Kidney capillary endothelial cell (primary cell): ENCODE measurements at regions not wholly inside any gene's neighbourhood (a gene's known extent, or its start where the extent isn't known, plus 50 kb on each side); places are given as distances from the start of the nearest gene placed in this dataset.

ENCODE experiments used
- DNase-seq: peaks from one replicate; pipeline ENCODE4 v3.0.0-alpha.2; 2018; ENCODE audit warnings: low spot score

DNA sequence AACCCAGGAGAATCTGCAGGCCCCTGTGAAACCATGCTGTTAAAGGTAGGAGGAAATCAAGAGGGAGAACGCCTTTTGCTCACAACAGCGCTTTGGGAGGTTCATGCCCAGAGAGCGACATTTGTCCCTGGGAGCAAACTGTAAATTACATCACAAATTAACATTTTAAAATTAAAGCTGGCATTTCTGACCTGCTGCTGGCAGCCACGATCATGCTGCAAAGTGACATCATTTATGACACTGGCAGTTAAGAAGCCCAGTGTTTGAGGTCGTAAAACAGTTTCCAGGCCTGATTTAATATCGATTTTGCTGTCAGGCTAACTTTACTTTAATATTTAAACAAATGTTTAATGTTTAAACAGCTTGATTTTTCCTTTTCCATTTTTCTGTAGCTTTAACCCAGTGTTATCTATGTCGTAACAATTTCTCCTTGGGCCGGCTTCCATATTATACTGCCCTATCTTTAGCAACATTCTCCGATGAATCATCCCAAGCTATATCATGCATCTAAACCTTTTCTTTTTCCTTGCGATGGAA lies 86.5 kb upstream of the NPVF start:
- DNase-seq: no peak

DNA sequence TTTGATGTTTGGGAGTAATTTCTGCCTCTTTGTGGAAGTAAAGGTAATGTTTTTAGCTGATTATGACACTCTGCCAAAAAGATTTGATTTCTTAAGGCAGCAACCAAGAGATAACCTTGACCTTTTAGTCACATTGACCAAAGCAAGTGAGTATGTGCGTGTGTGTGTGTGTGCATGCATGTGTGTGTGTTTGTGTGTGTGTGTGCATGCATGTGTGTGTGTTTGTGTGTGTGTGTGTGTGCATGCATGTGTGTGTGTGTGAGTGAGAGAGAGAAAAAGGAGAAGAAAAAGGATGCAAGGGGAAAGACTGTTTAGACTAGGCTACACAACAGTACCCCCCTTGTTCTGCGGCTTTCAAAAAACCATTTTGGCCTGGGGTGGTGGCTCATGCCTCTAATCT lies 88.1 kb upstream of the NPVF start:
- DNase-seq: no peak

- DNase-seq: no peak
These were observed 89.8 kb upstream of the NPVF start for GRCh38 chr7:25318047-25318446.

- DNase-seq: no peak
These were observed 91.4 kb upstream of the NPVF start for GRCh38 chr7:25319707-25320106.

DNA sequence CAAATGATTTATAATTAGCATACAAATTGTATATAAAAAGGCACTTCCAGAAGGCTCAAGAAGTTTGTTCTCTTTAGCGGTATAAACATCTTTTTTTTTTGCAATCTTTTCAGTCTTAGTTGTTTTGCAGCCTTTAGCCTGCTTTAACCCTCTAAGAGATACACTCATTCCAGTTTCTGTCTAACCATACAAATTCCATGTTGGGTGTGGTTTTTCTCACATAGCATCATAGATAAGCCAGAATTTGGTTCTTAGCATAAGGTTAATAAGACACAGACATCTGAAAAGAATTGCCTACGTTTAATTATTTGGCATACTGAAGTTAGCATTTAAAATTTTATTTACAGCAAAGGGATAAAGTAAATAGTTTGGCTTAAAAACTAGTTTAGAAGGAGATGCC lies 92.5 kb upstream of the NPVF start:
- DNase-seq: no peak

DNA sequence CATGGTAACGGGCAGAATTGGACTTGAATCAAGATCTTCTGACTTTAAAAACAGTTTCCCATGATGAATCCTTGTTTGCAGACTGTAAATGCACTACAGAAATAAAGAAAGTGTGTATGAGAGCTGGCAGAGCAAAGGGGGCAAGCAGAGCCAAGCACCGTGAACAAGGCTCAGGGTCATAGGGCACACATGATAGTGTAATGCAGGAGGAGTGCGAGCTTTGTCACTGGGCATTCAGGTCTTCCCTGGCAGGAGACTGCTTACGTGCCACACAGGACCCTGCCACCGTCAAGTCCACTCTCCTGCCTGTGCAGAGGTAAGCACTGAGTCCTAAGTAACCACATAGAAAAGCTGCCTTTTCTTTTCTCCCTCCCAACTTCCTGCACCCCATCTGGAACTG lies 93.1 kb upstream of the NPVF start:
- no peak for DNase-seq

- DNase-seq: no peak
These were observed 94.2 kb upstream of the NPVF start for GRCh38 chr7:25322473-25322872.

GRCh38 chr7:25325186-25325757 lies 97.0 kb upstream of the NPVF start:
- no peak for DNase-seq

- no peak for DNase-seq
These were observed 98.3 kb upstream of the NPVF start for GRCh38 chr7:25326501-25327156.

- DNase-seq: no peak
These were observed 101.5 kb upstream of the NPVF start for GRCh38 chr7:25329815-25330214.

GRCh38 chr7:25333296-25333928 lies 105.1 kb upstream of the NPVF start:
- no peak for DNase-seq

DNA sequence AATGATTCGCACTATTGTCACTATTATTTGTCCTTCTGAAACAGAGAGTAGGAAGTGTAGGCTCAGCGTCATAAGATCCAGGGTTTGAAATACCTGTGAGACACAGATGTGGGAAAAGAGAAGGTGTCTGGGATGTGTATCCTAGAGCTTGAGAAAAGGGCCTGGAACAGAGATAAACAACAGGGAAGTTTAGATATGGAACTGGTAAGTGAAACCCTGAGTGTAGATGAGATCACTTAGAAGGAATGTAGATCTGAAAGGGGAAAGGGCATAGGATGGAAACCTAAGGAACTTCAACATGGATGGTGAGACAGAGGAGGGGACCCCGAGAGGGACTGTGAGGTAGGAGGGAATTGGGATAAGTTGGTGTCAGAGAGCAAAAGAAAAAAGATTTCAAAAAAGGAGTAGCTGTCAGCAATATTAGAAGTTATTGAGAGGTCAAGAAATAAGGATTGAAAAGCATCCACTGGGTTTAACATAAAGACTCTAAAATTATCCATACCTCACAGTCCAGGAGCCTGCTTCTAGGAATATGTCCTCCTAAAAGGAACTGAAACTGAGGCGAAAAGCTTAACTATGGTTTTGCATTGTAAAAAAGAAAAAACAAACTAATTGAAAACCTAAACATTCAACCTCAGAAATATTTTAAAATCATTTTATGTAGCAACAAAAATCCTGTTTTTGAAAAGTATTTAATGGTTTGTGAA lies 119.2 kb upstream of the NPVF start:
- DNase-seq: peak; percentile 3

DNA sequence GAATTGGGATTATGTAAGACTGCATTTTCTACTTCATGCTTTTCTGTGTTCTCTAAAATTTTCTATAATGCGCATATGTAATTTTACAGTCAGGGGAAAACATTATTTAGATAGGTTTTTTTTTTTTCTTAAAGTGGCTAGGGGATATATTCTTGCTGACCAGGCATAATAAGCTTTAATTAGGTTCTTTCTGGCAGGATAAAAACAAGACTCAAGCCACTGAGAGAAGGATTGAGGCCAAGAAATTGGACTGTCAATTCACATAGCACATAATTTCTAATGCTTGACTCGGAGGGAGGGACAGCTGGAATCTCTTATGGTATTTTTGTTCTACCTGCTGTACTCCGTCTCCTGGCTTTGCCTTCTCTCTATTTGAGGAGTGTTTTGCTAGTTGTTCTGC lies 119.8 kb upstream of the NPVF start:
- DNase-seq: no peak

DNA sequence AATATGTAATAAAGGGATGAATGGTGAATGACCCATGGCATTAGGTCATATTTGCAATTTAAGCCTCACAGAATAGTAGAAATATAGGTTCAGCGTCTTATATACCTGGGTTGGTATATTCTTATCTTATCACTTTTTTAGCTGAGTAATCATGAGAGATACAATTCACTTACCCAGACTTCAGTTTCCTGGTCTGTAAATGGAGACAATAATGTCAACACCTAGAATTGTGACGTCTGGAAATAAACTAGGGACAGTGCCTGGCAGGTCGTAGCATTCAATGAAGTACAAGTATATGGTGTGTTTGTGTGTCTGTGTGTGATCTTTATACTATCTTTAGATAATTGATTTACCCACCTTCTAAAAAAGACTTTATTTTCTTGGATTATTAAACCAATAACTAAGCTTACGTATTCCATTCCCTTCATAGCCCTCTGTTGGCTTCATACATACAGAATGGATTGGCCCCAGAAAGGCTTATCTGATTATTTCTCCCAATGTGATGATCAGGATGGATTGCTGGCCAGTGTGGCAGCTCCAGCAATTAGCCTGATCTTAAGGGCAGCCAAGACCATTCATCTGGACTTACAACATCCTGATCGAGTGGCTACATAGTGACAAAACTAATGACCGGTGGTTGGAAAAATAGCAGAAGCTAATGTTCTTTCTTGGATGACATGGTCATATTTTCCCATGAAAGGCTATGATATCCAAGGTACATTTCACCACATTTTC lies 121.2 kb upstream of the NPVF start:
- DNase-seq: no peak

DNA sequence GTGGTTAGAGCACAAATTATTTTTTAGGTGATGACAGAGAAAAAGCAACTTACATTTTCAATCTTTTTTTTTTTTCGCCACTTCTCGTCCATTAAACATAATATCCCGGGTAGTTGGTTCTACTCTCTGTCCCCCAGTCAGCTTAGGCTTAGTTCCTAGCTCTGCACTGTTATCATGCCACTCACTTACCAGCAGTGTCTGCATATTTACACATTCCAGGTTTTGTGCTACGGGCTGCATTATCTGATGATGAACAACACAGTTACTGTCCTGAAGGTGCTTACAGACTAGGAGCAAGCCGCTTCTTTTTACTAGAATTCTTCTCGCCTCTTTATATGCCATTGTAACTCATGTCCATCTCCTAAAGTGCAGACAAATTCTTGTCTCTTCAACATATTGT lies 121.8 kb upstream of the NPVF start:
- no peak for DNase-seq

DNA sequence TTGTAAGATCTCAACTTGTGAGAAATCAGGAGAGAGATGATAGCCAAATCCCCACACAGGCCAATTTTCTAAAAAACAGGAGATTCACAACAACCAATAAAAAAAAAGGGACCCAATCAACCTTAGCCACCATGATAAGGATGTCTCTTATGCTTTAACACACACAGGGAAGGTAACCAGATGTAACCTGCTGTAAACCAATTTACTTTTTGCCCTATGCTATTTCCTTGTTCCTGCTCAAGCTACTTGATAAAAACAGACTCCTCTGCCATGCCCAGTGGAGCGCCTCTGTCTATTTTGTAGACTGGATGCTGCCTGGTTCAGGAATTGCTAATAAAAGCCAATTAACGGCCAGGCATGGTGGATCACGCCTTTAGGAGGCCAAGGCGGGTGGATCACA lies 123.5 kb upstream of the NPVF start:
- no peak for DNase-seq

- no peak for DNase-seq
These were observed 124.9 kb upstream of the NPVF start for GRCh38 chr7:25353196-25353595.

DNA sequence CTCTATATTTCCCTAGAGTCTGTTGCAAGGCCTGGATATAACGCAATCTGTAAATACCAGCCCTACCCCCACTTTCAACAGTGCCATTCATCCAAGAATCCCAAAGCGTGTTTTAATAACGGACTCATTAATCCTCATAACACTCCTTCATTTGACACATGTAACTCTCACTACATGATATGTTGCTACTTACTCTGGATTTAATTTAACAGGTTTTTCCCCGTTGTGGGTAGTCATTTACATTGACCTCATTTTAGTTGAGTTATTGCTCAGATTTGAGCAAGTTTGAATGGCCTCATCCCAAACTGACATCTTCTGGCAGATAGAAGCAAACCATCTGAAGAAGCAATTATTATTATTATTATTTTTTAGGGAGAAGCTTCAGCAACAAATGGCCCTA lies 125.4 kb upstream of the NPVF start:
- DNase-seq: no peak

GRCh38 chr7:25356534-25357151 lies 128.4 kb upstream of the NPVF start:
- DNase-seq: no peak

DNA sequence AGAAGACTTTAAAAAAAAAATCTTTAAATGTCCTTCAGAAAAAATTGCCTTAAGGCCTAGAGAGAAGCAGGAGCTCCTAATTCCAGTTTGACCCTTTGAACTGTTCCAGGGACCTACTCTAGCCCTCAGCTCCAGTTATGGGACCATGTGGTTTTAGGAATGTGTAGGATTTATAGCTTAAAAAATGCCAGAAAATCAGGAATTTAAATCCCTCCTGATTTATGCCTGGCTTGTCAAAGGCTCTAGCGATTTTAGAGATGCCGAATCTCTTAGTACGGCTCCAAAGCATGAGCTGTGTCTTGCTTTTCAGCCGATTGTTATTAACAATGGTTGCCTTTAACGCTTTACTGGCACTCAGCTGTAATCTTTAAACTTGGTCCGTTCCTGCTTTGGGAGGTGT lies 130.6 kb upstream of the NPVF start:
- DNase-seq: no peak

DNA sequence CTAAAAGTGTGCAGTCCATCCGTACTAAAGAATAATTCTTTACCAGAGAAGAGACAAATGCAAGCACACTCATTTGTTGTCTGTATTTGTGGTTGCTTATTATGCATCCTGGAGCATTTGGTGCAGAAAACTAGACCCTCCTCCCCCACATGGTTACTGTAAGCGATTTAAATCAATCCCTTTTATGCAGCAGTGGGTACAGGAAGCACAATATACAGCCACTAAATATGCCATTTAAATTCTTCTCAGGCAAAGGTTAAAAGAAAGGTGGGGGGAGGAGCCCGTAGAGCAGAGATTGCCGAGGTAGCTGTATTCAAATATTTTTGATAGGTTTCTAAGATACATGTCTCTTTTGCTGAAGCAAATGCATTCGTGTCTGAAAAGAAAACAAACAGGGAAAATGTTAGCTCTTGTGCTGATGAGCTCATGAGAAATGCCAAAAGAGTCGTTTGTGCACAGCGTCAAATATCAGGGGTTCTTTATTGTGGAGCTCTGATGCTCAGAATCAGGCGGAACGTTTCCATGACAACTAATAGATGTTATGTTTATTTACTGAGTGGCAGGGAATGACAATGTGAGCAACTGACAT lies 131.3 kb upstream of the NPVF start:
- no peak for DNase-seq
